Left ventricle myocardium inferior (tissue), 1 donor: ENCODE measurements at regions not wholly inside any gene's neighbourhood (a gene's known extent, or its start where the extent isn't known, plus 50 kb on each side); places are given as distances from the start of the nearest gene placed in this dataset.

Experiments used
- DNase-seq: peaks from one replicate; pipeline ENCODE4 v3.0.0-alpha.2; 2020
- H3K27ac ChIP-seq: fragments of 200-600 bp; replicated peaks from 2 replicates; pipeline ENCODE4 v1.8.0; 2021
- H3K27me3 ChIP-seq: fragments of 200-600 bp; 2 replicates; pipeline ENCODE4 v1.8.0; 2021; ENCODE audit warnings: low read depth
- H3K36me3 ChIP-seq: fragments of 200-600 bp; 2 replicates; pipeline ENCODE4 v1.8.0; 2021
- H3K4me1 ChIP-seq: fragments of 200-600 bp; 2 replicates; pipeline ENCODE4 v1.8.0; 2021
- H3K4me3 ChIP-seq: fragments of 200-600 bp; 2 replicates; pipeline ENCODE4 v1.8.0; 2021; ENCODE audit warnings: mild to moderate bottlenecking, moderate library complexity
- H3K9me3 ChIP-seq: fragments of 200-600 bp; replicated peaks from 2 replicates; pipeline ENCODE4 v1.8.0; 2021
- intact Hi-C: fragments of 100-400 bp; cut with micrococcal nuclease; formaldehyde crosslinking; loops from one replicate; pipeline ENCODE4 v1.11.0; 2022
- TF ChIP-seq, protein P1 (sequence below): fragments of 200-600 bp; IDR thresholded peaks from 2 replicates; pipeline ENCODE4 v1.8.0; 2021; ENCODE audit warnings: antibody characterized with exemption, mild to moderate bottlenecking, borderline replicate concordance
- donor health status: DM: no; HTN: yes; CAD: no; lungs with severe emphysema.

DNA sequence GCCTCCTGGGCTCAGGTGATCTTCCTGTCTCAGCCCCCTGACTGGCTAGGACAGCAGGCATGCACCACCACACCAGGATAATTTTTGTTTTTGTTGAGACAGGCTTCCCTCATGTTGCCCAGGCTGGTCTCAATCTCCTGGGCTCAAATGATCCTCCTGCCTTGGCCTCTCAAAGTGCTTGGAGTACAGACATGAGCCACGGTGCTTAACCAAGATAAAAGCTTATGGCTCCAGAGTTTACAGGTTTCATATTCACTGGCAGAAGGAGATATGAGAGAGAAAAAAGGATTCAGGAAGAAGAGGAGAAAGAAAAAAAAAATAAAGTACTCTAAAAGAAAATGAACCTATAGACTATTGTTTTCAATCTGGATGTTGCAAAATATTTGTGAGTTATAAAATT, 748.8 kb upstream of the NCAM2 start:
- no peaks in the 10 kb centered on the region for H3K4me1 ChIP-seq
- no peak overlapping the region for H3K27ac ChIP-seq
- H3K27me3 ChIP-seq: no peaks in the 10 kb centered on the region
- TF ChIP-seq, protein P1, sequence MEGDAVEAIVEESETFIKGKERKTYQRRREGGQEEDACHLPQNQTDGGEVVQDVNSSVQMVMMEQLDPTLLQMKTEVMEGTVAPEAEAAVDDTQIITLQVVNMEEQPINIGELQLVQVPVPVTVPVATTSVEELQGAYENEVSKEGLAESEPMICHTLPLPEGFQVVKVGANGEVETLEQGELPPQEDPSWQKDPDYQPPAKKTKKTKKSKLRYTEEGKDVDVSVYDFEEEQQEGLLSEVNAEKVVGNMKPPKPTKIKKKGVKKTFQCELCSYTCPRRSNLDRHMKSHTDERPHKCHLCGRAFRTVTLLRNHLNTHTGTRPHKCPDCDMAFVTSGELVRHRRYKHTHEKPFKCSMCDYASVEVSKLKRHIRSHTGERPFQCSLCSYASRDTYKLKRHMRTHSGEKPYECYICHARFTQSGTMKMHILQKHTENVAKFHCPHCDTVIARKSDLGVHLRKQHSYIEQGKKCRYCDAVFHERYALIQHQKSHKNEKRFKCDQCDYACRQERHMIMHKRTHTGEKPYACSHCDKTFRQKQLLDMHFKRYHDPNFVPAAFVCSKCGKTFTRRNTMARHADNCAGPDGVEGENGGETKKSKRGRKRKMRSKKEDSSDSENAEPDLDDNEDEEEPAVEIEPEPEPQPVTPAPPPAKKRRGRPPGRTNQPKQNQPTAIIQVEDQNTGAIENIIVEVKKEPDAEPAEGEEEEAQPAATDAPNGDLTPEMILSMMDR: no peak
- no peaks in the 10 kb centered on the region for H3K36me3 ChIP-seq
- H3K4me3 ChIP-seq: no peak overlapping the region
- intact Hi-C loops: no loop called here
- no peaks in the 10 kb centered on the region for H3K9me3 ChIP-seq
- no peak for DNase-seq

DNA sequence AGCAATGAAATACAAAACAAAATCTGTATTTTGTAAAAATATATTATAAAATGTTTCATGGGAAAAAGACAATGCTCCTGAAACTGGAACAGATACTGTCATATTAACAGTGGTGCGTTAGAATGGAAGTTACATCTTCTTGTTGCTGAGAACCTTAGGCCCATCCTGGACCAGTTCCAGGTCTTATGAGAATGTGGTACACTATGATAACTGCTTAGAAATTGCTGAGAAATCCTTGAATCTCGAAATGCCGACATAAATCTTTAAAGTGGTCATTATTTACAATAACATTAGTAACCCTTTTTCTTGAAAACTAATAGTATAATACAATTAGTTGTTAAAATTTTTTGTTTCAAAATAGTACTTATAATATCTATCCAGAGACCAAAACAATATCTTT, 747.9 kb upstream of the NCAM2 start:
- Histone ChIP-seq H3K4me1 (no peaks in the 10 kb centered on the region), H3K9me3 (no peaks in the 10 kb centered on the region), H3K27me3 (no peaks in the 10 kb centered on the region), H3K36me3 (no peaks in the 10 kb centered on the region), H3K4me3 (no peak overlapping the region), H3K27ac (no peak overlapping the region)
- TF ChIP-seq, protein P1: no peak
- DNase-seq: no peak
- intact Hi-C loops: no loop called here

DNA sequence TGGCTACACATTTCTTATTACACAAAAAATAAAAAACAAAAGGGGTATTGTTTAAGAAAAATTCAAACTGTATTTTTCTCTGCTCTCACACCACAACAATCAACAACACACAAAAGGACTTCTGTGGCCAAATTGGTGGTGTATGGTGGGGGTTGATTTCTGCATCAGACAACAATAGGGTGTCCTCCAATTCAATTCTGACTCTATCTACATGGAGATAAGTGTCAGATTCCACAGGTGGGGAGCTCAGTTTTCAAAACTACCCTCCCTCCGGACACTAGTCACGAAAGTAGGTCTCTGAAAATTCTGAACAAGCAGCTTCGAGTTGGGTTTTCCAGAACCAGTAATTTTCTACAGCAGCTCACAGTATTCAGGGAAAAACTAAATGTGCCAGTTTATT, 744.9 kb upstream of the NCAM2 start:
- Histone ChIP-seq H3K4me1 (no peaks in the 10 kb centered on the region), H3K4me3 (no peak overlapping the region), H3K27me3 (no peaks in the 10 kb centered on the region), H3K9me3 (no peaks in the 10 kb centered on the region), H3K27ac (no peak overlapping the region), H3K36me3 (no peaks in the 10 kb centered on the region)
- DNase-seq: no peak
- intact Hi-C loops: no loop called here
- TF ChIP-seq, protein P1: no peak

DNA sequence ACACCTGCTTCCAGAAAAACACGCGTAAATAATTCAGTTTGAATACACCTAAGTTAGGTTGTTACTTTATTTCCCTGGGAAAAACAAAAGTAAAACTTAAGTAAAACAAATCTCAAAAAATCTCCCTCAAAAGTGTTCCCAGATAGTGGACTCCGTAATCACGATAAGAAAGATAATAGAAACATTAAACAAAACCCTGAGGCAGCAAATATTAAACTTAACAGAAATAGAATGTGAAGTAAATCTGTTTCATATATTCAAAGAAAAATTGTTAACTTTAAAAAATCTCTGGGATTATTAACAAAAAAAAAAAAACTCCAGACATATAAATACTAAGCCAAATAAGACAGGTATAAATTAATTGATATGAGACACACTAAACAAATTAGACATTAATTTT, 743.2 kb upstream of the NCAM2 start:
- Histone ChIP-seq H3K27ac (no peak overlapping the region), H3K4me1 (no peaks in the 10 kb centered on the region), H3K4me3 (no peak overlapping the region), H3K36me3 (no peaks in the 10 kb centered on the region), H3K9me3 (no peaks in the 10 kb centered on the region), H3K27me3 (no peaks in the 10 kb centered on the region)
- intact Hi-C loops: no loop called here
- DNase-seq: no peak
- TF ChIP-seq, protein P1: no peak

DNA sequence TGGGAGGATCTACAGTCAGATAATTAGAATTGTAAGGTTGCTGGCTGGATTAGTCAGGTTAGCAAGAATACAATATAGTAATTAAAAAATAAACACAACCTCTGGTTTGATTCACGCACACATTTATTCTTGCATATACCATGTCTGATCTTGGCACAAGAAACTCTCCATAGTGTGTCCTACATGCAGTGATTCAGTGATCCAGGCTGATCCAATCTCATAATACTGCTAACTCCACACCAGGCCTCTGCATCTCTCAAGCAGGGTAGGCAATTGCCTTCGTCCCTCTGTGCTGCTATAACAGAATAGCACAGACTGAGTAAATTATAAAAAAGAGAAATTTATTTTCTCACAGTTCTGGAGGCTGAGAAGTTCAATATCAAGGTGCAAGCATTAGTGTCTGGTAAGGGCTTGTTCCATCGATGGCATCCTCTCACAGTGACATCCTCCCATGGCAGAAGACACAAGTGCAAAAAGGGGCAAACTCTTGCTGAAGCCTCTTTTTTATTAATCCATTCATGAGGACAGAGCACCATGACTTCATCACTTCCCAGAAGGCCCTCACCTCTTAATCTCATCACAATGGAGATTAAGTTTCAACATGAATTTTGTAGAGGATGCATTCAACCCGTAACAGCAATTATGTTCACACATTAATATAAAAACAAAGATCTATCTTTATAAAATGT, 741.0 kb upstream of the NCAM2 start:
- TF ChIP-seq, protein P1: no peak
- DNase-seq: no peak
- intact Hi-C loops: no loop called here
- no peak overlapping the region for H3K4me3 ChIP-seq
- no peaks in the 10 kb centered on the region for H3K4me1 ChIP-seq
- H3K27ac ChIP-seq: no peak overlapping the region
- H3K9me3 ChIP-seq: no peaks in the 10 kb centered on the region
- H3K36me3 ChIP-seq: no peaks in the 10 kb centered on the region
- no peaks in the 10 kb centered on the region for H3K27me3 ChIP-seq
